ENCODE measurements at regions not wholly inside any gene's neighbourhood (a gene's known extent, or its start where the extent isn't known, plus 50 kb on each side); places are given as distances from the start of the nearest gene placed in this dataset.

DNA sequence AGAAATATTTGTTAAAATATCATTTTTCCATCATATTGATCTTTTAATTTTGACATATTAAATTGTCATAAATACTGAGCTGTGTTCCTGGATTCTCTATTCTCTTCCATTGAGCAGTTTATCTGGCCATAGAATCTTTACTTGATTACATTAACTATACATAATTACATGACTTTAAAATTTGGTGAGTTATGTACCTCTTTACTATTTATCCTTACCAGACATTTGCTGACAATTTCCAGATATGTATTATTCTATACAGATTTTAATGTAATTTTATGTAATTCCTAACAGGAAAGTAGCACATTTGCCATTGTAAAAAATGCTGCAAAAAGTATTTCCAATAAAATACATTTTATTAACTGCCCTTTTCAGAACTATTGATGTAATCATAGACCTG is 770.3 kb downstream of the KCTD16 start:
- no peak overlapping the region for H3K4me3 ChIP-seq (ENCODE audit: low read depth, low read length)
- H3K36me3 Mint-ChIP-seq (ENCODE audit: insufficient read depth, unreplicated experiment) = no peaks in the 10 kb centered on the region
- no peak overlapping the region for H3K4me3 Mint-ChIP-seq (ENCODE audit: unreplicated experiment)
- BruUV-seq (replicated peaks) = no TSS peak
- H3K36me3 ChIP-seq (ENCODE audit: control insufficient read depth, insufficient read depth, low read length) = no peaks in the 10 kb centered on the region
- no peaks in the 10 kb centered on the region for H3K4me1 Mint-ChIP-seq (ENCODE audit: low read depth, unreplicated experiment)
- H3K27me3 ChIP-seq (replicated peaks; ENCODE audit: control insufficient read depth, insufficient read depth, low read length) = no peaks in the 10 kb centered on the region
- TF ChIP-seq CTCF (IDR thresholded peaks at IDR 0.05; ENCODE audit: insufficient read depth in 1 of 2, low read depth in 1 of 2, low read length in 1 of 2, severe bottlenecking in 1 of 2, unreplicated experiment in 1 of 2) = no peak
- H3K9me3 Mint-ChIP-seq (ENCODE audit: unreplicated experiment) = no peaks in the 10 kb centered on the region
- ChIA-PET CTCF (no interaction called here), POLR2A (no interaction called here)
- no peaks in the 10 kb centered on the region for H3K4me1 ChIP-seq
- no peak overlapping the region for H3K27ac Mint-ChIP-seq (ENCODE audit: unreplicated experiment)
- intact Hi-C loops (cut with micrococcal nuclease; ENCODE audit: unreplicated experiment) = no loop called here
- no peaks in the 10 kb centered on the region for H3K9me3 ChIP-seq
- DNase-seq = no peak
- H3K27me3 Mint-ChIP-seq (ENCODE audit: insufficient read depth, unreplicated experiment) = peaks cover 2% of the 10 kb centered on the region

DNA sequence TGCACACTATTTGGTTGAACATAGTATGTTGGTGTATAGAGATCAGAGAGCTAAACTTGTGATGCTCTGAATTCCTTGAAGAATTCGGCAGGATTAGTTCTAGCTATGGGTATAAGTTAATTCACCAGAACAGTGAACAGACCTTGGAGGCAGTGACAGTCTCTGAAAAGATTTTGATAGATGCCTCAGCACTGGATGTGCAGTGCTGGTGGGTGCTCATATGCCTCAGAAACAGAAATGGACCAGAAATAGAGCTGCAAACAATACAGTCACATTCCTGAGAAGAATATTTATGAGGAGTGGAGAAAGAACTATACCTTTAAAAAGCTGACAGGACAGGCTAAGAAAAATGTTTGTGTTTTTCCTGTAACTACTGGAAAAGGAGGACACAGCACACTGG is 747.7 kb downstream of the KCTD16 start:
- POLR2A ChIA-PET = no interaction called here
- H3K27me3 Mint-ChIP-seq (ENCODE audit: insufficient read depth, unreplicated experiment) = peaks cover 3% of the 10 kb centered on the region

GRCh38 chr5:144915452-144915851 is 744.8 kb downstream of the KCTD16 start:
- no peak for DNase-seq
- peaks cover 3% of the 10 kb centered on the region for H3K27me3 Mint-ChIP-seq (ENCODE audit: insufficient read depth, unreplicated experiment)
- no peaks in the 10 kb centered on the region for H3K27me3 ChIP-seq (replicated peaks; ENCODE audit: control insufficient read depth, insufficient read depth, low read length)
- H3K36me3 Mint-ChIP-seq (ENCODE audit: insufficient read depth, unreplicated experiment) = no peaks in the 10 kb centered on the region
- H3K9me3 ChIP-seq = no peaks in the 10 kb centered on the region
- CTCF ChIA-PET = no interaction called here
- intact Hi-C loops (cut with micrococcal nuclease; ENCODE audit: unreplicated experiment) = no loop called here
- no TSS peak for BruUV-seq (replicated peaks)
- no peaks in the 10 kb centered on the region for H3K9me3 Mint-ChIP-seq (ENCODE audit: unreplicated experiment)
- H3K4me1 Mint-ChIP-seq (ENCODE audit: low read depth, unreplicated experiment) = no peaks in the 10 kb centered on the region
- H3K4me1 ChIP-seq = no peaks in the 10 kb centered on the region
- H3K4me3 ChIP-seq (ENCODE audit: low read depth, low read length) = no peak overlapping the region
- POLR2A ChIA-PET = no interaction called here
- no peak for TF ChIP-seq CTCF (IDR thresholded peaks at IDR 0.05; ENCODE audit: insufficient read depth in 1 of 2, low read depth in 1 of 2, low read length in 1 of 2, severe bottlenecking in 1 of 2, unreplicated experiment in 1 of 2)
- H3K4me3 Mint-ChIP-seq (ENCODE audit: unreplicated experiment) = no peak overlapping the region
- no peak overlapping the region for H3K27ac Mint-ChIP-seq (ENCODE audit: unreplicated experiment)
- no peaks in the 10 kb centered on the region for H3K36me3 ChIP-seq (ENCODE audit: control insufficient read depth, insufficient read depth, low read length)

More for the DNA sequence above, 747.7 kb downstream of the KCTD16 start:
- no peaks in the 10 kb centered on the region for H3K4me1 Mint-ChIP-seq (ENCODE audit: low read depth, unreplicated experiment)
- H3K4me1 ChIP-seq = no peaks in the 10 kb centered on the region
- H3K27me3 ChIP-seq (replicated peaks; ENCODE audit: control insufficient read depth, insufficient read depth, low read length) = no peaks in the 10 kb centered on the region
- TF ChIP-seq CTCF (IDR thresholded peaks at IDR 0.05; ENCODE audit: insufficient read depth in 1 of 2, low read depth in 1 of 2, low read length in 1 of 2, severe bottlenecking in 1 of 2, unreplicated experiment in 1 of 2) = no peak
- no peak overlapping the region for H3K4me3 Mint-ChIP-seq (ENCODE audit: unreplicated experiment)
- no peaks in the 10 kb centered on the region for H3K9me3 Mint-ChIP-seq (ENCODE audit: unreplicated experiment)
- CTCF ChIA-PET = no interaction called here
- no peaks in the 10 kb centered on the region for H3K36me3 ChIP-seq (ENCODE audit: control insufficient read depth, insufficient read depth, low read length)
- H3K27ac Mint-ChIP-seq (ENCODE audit: unreplicated experiment) = no peak overlapping the region
- no TSS peak for BruUV-seq (replicated peaks)
- no peaks in the 10 kb centered on the region for H3K36me3 Mint-ChIP-seq (ENCODE audit: insufficient read depth, unreplicated experiment)
- no peak for DNase-seq
- no peaks in the 10 kb centered on the region for H3K9me3 ChIP-seq
- H3K4me3 ChIP-seq (ENCODE audit: low read depth, low read length) = no peak overlapping the region
- intact Hi-C loops (cut with micrococcal nuclease; ENCODE audit: unreplicated experiment) = no loop called here
